ENCODE measurements at regions not wholly inside any gene's neighbourhood (a gene's known extent, or its start where the extent isn't known, plus 50 kb on each side); places are given as distances from the start of the nearest gene placed in this dataset.
A peak's percentile ranks its signal among the peaks of the same experiment; 100 is the strongest.

DNA sequence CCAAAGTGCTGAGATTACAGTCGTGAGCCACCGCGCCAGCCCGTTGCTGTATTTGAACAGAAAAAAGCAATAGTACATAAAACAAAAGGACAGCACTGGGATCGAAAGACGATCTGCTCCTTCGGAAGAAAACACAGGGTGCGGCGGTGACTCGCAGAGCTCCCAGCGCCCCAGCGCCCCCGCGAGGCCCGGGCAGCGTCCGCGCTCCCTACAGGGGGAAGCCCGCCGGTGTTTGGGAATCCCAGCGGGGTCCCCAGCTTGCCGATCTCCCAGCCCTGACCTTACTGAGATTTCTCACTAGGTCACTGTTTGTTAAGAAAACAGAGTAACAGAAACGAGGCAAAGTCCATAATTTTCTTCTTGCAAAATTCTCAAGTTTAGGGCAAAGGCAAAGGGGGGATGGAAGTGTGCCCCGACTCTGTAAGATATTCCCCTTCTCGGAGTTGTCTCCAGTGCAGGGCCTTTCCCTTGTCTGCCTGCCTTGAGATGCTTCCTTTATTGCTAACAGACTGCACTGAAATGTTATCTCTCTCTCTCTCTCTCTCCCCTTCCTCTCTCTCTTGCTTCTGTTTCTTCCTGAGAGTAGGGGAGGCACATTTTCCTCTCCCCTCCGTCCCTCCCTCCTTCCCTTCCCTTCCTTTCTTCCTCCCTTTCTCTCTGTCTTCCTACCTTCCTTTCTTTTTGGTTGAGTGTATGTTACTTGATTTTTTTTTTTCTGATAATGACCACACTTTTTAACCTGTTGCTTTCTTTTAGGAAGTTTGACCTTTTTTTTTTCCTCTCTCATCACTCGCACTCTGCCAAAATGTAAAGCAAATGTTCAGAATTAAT, 91.9 kb downstream of the TMEM30B start:
- peaks cover 9 to 11% (median 9%) of the 10 kb centered on the region in 3 donors for H3K4me1 Mint-ChIP-seq
- H3K9me3 Mint-ChIP-seq = no peaks in the 10 kb centered on the region
- Histone ChIP-seq H3K27ac (ENCODE audit: low read length) (no peak overlapping the region), H3K9me3 (no peaks in the 10 kb centered on the region), H3K4me3 (ENCODE audit: control insufficient read depth in 1 of 2, extremely low read depth in 1 of 2, low read length in 1 of 2) (peak overlapping the region; percentile 7 to 57), H3K4me1 (ENCODE audit: control insufficient read depth in 1 of 2, extremely low read depth in 1 of 2, insufficient read depth in 2 of 2, low read length in 2 of 2) (peaks cover 0 to 6% of the 10 kb centered on the region in 2 experiments), H3K27me3 (replicated peaks in 1 of 2; ENCODE audit: control insufficient read depth in 2 of 2, extremely low read depth in 1 of 2, insufficient read depth in 2 of 2, low read length in 1 of 2) (peaks cover 25 to 26% of the 10 kb centered on the region in 2 experiments), H3K36me3 (ENCODE audit: control insufficient read depth in 2 of 2, extremely low read depth in 1 of 2, insufficient read depth in 1 of 2, low read length in 1 of 2) (no peaks in the 10 kb centered on the region)
- peak in 1 of 4 experiments; percentile 29 for ATAC-seq (replicated peaks in 1 of 4)
- WGBS (ENCODE audit: insufficient coverage) = 7% methylated on average over 10 of the region's 27 CpGs
- peaks cover 41 to 59% of the 10 kb centered on the region in 2 donors for H3K27me3 Mint-ChIP-seq
- peak in 7 of 35 experiments; percentile 3 to 24 (median 9) for DNase-seq
- H3K4me3 Mint-ChIP-seq = peak overlapping the region in 2 of 3 donors; percentile 39 to 51
- ChIA-PET CTCF (no interaction called here), POLR2A (no interaction called here)
- H3K27ac Mint-ChIP-seq = no peak overlapping the region
- H3K36me3 Mint-ChIP-seq = no peaks in the 10 kb centered on the region

DNA sequence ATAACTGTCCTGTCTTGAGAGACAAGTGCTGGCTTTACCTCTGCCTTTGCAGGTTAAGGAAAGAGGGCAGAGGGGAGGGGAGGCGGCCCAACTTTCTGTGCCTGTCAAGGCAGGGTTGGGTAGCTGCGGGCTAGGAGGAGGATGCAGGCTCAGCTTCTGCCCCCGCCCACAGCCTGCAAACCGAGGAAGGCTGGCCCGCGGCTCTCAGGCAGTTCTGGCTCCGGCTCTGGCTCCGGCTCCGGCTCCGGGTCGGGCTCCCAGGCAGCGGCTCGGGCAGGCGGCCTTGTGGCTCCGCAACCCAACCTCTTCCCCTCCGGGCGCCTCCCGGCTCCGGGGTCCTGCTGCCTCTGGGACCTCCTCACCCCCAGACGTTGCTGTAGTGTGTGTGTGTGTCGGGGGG, 92.9 kb downstream of the TMEM30B start:
- 17% methylated on average over 6 of the region's 21 CpGs for WGBS (ENCODE audit: insufficient coverage)

DNA sequence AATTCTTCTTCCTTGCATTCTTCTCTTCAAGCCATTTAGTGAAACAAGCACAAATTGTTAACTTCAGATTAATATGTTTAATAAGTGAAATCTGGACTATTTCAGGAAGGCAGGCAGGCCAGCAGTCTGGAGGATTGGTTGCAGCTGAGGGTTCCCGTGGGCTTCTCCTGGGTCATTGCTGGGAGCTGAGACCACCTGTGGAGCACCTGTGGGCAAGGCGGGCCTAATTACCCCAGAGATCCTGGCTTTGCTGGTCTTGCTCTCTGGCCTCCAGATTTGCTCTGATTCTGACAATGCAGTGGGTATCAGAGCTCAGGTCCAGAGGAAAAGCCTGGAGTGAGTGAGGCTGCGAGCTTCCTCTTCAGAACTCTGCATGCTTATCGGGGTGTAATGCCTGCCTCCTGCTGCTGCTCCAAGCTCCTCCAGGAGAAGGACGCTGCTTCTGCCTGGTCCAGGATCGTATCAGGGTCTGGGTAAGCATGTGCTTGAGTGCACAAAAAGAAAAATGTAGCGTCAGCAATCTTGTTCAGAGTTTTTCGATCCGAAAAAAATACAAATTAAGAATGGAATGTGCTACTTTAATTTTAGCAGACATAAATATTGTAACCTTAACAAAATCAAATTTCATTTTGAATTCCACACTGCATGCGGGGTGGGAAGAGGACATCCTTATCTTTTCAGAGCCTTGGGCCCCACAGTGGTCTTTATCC, 93.8 kb downstream of the TMEM30B start:
- H3K27me3 ChIP-seq (replicated peaks in 1 of 2; ENCODE audit: control insufficient read depth in 2 of 2, extremely low read depth in 1 of 2, insufficient read depth in 2 of 2, low read length in 1 of 2) = peaks cover 20 to 25% of the 10 kb centered on the region in 2 experiments
- no peak for ATAC-seq (replicated peaks in 1 of 4)
- no peaks in the 10 kb centered on the region for H3K9me3 Mint-ChIP-seq
- no peaks in the 10 kb centered on the region for H3K9me3 ChIP-seq
- H3K27ac ChIP-seq (ENCODE audit: low read length) = no peak overlapping the region
- no peak overlapping the region for H3K4me3 ChIP-seq (ENCODE audit: control insufficient read depth in 1 of 2, extremely low read depth in 1 of 2, low read length in 1 of 2)
- ChIA-PET CTCF (interaction anchor here (0.5 to 0.6 kb wide), 2 partner anchors 49 to 70 kb away, joined by 3 to 5 read pairs; no protein-coding TSS in a partner anchor), POLR2A (interaction anchor here in 1 of 2 donors (0.7 kb wide), 1 partner anchor 763 kb away, joined by 3 read pairs; no protein-coding TSS in a partner anchor)
- 61% methylated on average over 5 of the region's 10 CpGs for WGBS (ENCODE audit: insufficient coverage)
- no peak overlapping the region for H3K4me3 Mint-ChIP-seq
- no peaks in the 10 kb centered on the region for H3K36me3 Mint-ChIP-seq
- H3K27me3 Mint-ChIP-seq = peaks cover 36 to 54% of the 10 kb centered on the region in 2 donors
- peaks cover 15 to 17% (median 17%) of the 10 kb centered on the region in 3 donors for H3K4me1 Mint-ChIP-seq
- no peaks in the 10 kb centered on the region for H3K36me3 ChIP-seq (ENCODE audit: control insufficient read depth in 2 of 2, extremely low read depth in 1 of 2, insufficient read depth in 1 of 2, low read length in 1 of 2)
- no peak for DNase-seq
- H3K4me1 ChIP-seq (ENCODE audit: control insufficient read depth in 1 of 2, extremely low read depth in 1 of 2, insufficient read depth in 2 of 2, low read length in 2 of 2) = peaks cover 0 to 6% of the 10 kb centered on the region in 2 experiments
- H3K27ac Mint-ChIP-seq = no peak overlapping the region

More for the DNA sequence above, 92.9 kb downstream of the TMEM30B start:
- Mint-ChIP-seq H3K27me3 (peaks cover 41 to 55% of the 10 kb centered on the region in 2 donors), H3K9me3 (no peaks in the 10 kb centered on the region), H3K27ac (no peak overlapping the region), H3K4me3 (no peak overlapping the region), H3K4me1 (peaks cover 13 to 16% (median 15%) of the 10 kb centered on the region in 3 donors), H3K36me3 (no peaks in the 10 kb centered on the region)
- H3K36me3 ChIP-seq (ENCODE audit: control insufficient read depth in 2 of 2, extremely low read depth in 1 of 2, insufficient read depth in 1 of 2, low read length in 1 of 2) = no peaks in the 10 kb centered on the region
- ATAC-seq (replicated peaks in 1 of 4) = peak in 1 of 4 experiments; percentile 26
- ChIA-PET CTCF (no interaction called here), POLR2A (no interaction called here)
- no peaks in the 10 kb centered on the region for H3K9me3 ChIP-seq
- H3K4me3 ChIP-seq (ENCODE audit: control insufficient read depth in 1 of 2, extremely low read depth in 1 of 2, low read length in 1 of 2) = no peak overlapping the region
- peaks cover 23 to 25% of the 10 kb centered on the region in 2 experiments for H3K27me3 ChIP-seq (replicated peaks in 1 of 2; ENCODE audit: control insufficient read depth in 2 of 2, extremely low read depth in 1 of 2, insufficient read depth in 2 of 2, low read length in 1 of 2)
- peaks cover 0 to 6% of the 10 kb centered on the region in 2 experiments for H3K4me1 ChIP-seq (ENCODE audit: control insufficient read depth in 1 of 2, extremely low read depth in 1 of 2, insufficient read depth in 2 of 2, low read length in 2 of 2)
- peak in 2 of 35 experiments; percentile 2 to 3 for DNase-seq
- no peak overlapping the region for H3K27ac ChIP-seq (ENCODE audit: low read length)

DNA sequence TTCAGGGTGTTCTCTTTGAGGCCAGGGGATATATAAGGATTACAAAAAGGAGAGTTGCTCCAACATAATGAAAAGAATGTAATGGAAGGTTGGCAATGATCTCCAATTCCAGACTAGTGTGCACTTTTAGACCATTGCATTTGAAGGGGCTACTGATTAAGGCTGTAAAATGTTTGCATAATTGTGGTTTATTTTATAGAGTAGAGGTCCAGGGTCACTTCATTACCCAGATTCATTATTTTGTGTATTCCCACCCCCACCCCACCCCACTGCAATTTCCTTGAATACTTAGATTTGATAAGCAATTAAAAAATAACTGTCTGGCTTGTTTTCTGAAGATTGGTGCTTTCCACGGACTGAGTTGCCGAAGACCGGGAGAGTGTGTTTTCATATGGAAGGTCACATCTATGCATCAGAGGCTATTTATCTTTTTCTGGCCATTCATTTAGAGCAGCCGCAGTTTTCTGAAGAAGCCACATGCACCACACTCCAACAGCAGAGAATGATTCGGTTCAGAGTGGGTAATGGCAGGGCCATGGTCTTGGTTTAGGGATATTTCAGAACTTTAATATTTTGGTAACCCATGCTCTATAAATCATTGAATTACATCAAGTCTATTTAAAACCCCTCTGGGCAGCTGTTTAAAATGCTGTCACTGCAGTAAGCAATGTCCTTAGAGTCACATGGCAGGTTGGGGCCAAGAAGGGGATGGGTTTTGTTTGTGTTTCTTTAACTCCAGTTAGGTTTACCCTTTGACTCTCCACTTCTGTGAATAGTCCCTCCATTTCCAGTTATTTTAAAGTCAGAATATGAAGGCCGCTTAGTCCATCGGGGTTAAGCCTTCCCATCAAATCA, 94.6 kb downstream of the TMEM30B start:
- Mint-ChIP-seq H3K4me1 (peaks cover 15 to 17% (median 17%) of the 10 kb centered on the region in 3 donors), H3K27me3 (peaks cover 34 to 47% of the 10 kb centered on the region in 2 donors), H3K9me3 (no peaks in the 10 kb centered on the region), H3K36me3 (no peaks in the 10 kb centered on the region), H3K27ac (no peak overlapping the region), H3K4me3 (no peak overlapping the region)
- no peaks in the 10 kb centered on the region for H3K9me3 ChIP-seq
- H3K27ac ChIP-seq (ENCODE audit: low read length) = no peak overlapping the region
- H3K4me3 ChIP-seq (ENCODE audit: control insufficient read depth in 1 of 2, extremely low read depth in 1 of 2, low read length in 1 of 2) = no peak overlapping the region
- H3K27me3 ChIP-seq (replicated peaks in 1 of 2; ENCODE audit: control insufficient read depth in 2 of 2, extremely low read depth in 1 of 2, insufficient read depth in 2 of 2, low read length in 1 of 2) = peaks cover 19 to 25% of the 10 kb centered on the region in 2 experiments
- no peak for ATAC-seq (replicated peaks in 1 of 4)
- DNase-seq = no peak
- no CpG with 5 or more reads among the region's 7 CpGs for WGBS (ENCODE audit: insufficient coverage)
- POLR2A ChIA-PET = interaction anchor here in 1 of 2 donors (0.7 kb wide), 1 partner anchor 764 kb away, joined by 3 read pairs; no protein-coding TSS in a partner anchor
- H3K4me1 ChIP-seq (ENCODE audit: control insufficient read depth in 1 of 2, extremely low read depth in 1 of 2, insufficient read depth in 2 of 2, low read length in 2 of 2) = peaks cover 0 to 6% of the 10 kb centered on the region in 2 experiments
- CTCF ChIA-PET = interaction anchor here in 1 of 2 donors (0.6 kb wide), 1 partner anchor 50 kb away, joined by 5 read pairs; no protein-coding TSS in a partner anchor
- H3K36me3 ChIP-seq (ENCODE audit: control insufficient read depth in 2 of 2, extremely low read depth in 1 of 2, insufficient read depth in 1 of 2, low read length in 1 of 2) = no peaks in the 10 kb centered on the region

DNA sequence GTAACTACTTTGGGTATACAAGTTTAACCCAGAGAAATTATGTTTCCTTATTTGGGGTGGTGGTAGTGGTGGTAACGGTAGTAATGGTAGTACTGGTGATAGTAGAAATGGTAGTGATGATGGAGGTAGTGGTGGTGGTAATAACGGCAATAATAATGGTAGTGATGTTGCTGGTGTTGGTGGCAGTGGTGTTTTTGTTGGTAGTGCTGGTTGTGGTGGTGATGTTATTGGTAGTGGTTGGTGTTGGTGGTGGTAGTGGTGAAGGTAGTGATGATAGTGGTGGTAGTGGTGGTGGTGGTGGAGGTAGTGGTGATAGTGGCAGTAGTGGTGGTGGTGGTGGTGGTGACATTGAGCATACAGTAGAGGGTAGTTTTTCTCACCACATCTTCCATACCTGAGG, 95.6 kb downstream of the TMEM30B start:
- H3K27ac ChIP-seq (ENCODE audit: low read length) = no peak overlapping the region
- no peak for ATAC-seq (replicated peaks in 1 of 4)
- ChIA-PET CTCF (no interaction called here), POLR2A (interaction anchor here in 1 of 2 donors (0.6 kb wide), 1 partner anchor 929 kb away, joined by 3 read pairs; no protein-coding TSS in a partner anchor)
- H3K4me3 ChIP-seq (ENCODE audit: control insufficient read depth in 1 of 2, extremely low read depth in 1 of 2, low read length in 1 of 2) = no peak overlapping the region
- no peak overlapping the region for H3K27ac Mint-ChIP-seq
- peaks cover 0 to 6% of the 10 kb centered on the region in 2 experiments for H3K4me1 ChIP-seq (ENCODE audit: control insufficient read depth in 1 of 2, extremely low read depth in 1 of 2, insufficient read depth in 2 of 2, low read length in 2 of 2)
- WGBS (ENCODE audit: insufficient coverage) = 47% methylated on average over 2 of the region's 2 CpGs
- no peaks in the 10 kb centered on the region for H3K36me3 Mint-ChIP-seq
- H3K4me1 Mint-ChIP-seq = peaks cover 15 to 17% (median 17%) of the 10 kb centered on the region in 3 donors
- no peaks in the 10 kb centered on the region for H3K9me3 Mint-ChIP-seq
- peaks cover 27 to 44% of the 10 kb centered on the region in 2 donors for H3K27me3 Mint-ChIP-seq
- no peak for DNase-seq
- no peak overlapping the region for H3K4me3 Mint-ChIP-seq
- no peaks in the 10 kb centered on the region for H3K36me3 ChIP-seq (ENCODE audit: control insufficient read depth in 2 of 2, extremely low read depth in 1 of 2, insufficient read depth in 1 of 2, low read length in 1 of 2)
- H3K27me3 ChIP-seq (replicated peaks in 1 of 2; ENCODE audit: control insufficient read depth in 2 of 2, extremely low read depth in 1 of 2, insufficient read depth in 2 of 2, low read length in 1 of 2) = peaks cover 19 to 24% of the 10 kb centered on the region in 2 experiments
- no peaks in the 10 kb centered on the region for H3K9me3 ChIP-seq

Measured in T-cell (primary cell).